MV-4-11 (cell line): ENCODE measurements at regions not wholly inside any gene's neighbourhood (a gene's known extent, or its start where the extent isn't known, plus 50 kb on each side); places are given as distances from the start of the nearest gene placed in this dataset.
A peak's percentile ranks its signal among the peaks of the same experiment; 100 is the strongest.

ENCODE experiments used
- DNase-seq: peaks from one replicate; lab custom pipeline; 2025; lab: John Stamatoyannopoulos, UW

DNA sequence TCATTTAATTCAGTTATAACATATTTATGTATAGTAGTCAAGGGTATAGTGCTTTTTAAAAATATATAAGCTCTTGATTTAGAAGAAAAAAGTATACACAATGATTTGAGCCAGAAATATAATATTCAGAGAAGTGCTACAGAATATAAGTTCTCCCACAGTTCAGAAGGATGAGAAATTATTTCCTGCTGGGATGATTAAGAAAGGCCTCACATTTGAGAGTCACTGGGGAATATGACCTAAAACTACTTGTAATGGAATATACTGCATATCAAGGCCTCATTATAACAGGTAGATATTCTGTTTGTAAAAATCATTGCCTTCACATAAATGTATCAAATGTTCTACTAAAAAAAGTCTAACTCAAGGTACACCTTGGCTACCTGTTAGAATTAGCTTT lies 203.5 kb downstream of the MBD2 start:
- DNase-seq, result no peak

DNA sequence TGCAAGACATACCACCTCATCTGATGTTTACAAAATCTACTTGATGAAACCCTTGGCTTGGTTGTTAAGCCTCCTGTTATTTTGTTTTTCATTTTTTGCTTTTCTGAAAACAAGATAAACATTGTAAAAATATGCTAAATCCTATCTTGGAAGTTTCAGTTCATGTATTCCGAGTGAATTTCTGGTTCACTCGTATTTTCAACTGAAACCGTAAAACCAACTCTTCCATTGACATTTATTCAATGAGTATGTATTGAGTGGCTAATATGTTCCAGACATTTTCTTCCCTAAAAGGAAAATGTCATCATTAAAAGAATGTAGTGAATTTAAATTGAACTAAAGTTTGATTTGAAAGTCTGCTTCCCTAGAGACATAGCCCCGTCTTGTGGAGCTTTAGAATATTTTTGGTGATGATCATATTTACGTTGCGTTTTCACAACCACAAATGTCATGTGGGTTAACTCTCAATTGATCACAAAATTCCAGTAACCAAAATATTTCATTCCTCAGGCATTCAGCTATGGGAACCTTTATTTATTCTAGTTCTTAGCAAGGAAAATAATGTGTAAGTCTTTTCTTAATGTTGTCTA lies 204.2 kb downstream of the MBD2 start:
- no peak for DNase-seq

DNA sequence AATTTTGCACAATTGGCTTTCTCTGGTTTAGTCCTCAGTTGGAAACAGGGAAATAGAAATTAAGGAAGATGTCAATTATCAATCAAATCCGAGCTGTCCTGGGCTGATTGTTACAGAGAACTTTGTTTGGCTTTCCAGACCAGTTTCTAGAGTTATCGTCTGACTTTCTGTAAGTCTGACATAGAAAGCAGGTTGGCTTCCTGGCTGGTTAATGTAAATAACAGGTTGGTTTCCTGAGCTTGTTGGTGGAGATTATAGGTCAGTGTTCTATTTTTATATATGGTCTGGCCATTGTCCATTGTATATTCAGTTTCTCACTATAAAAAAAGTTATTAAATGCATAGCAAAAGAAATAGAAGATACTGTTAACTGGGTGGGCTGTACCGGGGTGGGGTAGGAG lies 204.8 kb downstream of the MBD2 start:
- DNase-seq, result no peak

DNA sequence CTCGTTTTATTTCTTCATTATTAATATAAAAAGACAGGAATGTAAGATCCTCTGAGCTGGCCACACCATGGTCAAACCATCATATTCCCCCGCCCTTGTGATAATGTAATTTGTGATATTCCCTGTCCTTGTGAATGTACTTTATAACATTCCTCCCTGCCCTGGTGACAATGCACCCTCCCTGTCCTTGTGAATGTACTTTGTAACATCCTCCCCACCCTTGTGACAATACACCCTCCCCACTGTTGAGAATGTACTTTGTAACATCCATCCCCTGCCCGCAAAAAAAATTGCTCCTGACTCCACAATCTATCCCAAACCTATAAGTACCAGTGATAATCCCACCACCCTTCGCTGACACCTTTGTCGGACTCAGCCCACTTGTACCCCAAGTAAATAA lies 211.0 kb downstream of the MBD2 start:
- no peak for DNase-seq

DNA sequence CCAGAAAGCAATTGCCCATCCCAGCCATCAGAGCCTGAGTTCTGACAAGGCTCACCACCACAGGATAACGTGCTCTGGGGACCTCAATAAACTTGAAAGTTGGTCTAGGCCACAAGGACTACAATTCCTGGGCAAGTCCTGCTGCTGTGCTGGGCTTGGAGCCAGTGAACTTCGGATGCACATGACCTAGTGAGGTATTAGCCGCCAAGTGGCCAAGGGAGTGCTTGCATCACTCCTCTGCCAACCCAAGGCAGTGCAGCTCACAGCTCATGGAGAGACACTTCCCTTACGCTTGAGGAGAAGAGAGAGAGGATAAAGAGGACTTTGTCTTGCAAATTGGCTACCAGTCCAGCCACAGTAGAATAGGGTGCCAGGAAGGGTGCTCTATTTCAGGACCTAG lies 219.6 kb downstream of the MBD2 start:
- peak; percentile 51 for DNase-seq

DNA sequence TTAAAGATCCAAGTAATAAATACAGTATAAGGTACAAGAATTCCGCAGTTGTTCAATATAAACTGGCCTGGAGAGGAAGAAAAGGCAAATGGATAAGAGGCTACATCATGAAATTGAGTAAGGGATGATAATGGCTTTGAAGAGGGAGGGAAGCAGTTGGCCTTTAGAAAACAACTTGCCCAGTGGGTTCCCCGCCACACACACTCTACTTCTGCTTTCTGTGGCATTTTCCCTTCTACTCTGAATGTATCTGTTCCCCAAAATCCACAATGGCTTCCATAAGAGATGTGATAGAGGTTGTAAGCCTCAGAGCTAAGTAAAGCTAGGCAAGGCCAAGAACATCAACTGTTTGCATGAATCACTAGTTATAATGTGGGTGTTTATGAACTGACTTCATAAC lies 221.3 kb downstream of the MBD2 start:
- DNase-seq, result peak; percentile 91

DNA sequence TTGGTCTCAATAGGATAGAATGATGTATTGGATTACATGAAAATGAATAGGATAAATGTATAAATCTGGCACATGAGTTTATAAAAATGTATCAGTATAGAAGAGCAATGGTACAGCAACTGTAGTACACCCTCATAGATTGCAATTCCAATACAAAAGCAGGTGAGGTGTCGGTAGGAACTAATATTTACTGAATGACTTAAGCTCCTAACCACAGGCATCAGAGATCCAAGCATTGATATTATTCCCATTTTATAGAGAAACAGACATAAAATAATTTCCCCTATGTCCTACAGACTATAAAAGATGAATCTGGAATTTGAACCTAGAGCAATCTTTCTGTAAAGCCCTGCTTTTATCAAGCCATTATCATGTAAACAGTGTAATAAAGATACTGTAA lies 227.4 kb downstream of the MBD2 start:
- DNase-seq, result no peak

DNA sequence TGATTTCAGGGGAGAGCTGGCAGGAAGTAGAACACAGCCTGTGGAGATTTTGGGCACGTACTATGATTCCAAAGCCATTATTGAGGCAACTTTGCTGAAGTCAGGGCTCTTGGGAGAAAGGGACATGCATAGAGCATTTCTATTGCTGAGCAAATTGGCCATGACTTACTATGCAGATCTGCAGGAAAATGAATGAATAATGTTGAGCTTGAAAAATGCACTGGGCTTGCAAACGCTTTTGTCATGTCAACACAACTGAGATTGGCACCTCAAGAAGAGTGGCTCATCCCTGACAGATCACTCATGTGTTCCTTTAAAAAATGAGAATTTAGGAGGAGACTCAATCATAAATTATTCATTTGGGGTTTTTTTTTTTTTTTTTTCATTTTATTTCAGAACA lies 230.5 kb downstream of the MBD2 start:
- DNase-seq, result no peak

DNA sequence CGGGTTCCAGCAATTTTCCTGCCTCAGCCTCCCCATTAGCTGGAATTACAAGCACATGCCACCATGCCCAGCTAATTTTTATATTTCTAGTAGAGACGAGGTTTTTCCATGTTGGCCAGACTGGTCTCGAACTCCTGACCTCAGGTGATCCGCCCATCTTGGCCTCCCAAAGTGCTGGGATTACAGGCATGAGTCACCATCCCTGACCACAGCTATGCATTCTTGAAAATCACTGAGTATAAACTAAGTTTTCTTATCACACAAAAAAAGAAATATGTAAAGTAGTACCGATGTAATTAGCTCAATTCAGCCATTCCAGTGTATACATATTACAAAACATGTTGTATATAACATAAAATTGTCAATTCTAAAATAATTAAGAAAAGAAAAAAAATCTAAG lies 232.7 kb downstream of the MBD2 start:
- DNase-seq, result no peak

DNA sequence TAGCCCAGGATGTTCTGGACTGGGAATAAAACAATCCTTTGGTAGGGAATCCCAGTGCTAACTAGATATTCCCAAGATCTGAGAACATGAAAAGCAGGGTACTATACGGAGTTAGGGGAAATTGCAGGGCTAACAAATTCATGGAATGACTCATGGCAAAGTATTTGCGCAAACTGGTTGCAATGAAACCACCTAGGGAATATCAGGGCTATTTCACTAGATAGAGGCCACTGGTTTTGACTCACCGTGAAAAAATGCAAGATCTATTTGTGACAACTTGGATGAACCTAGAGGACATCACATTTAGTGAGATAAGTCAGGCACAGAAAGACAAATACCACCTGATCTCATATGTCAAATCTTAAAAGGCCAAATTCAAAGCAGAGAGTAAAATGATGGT lies 233.3 kb downstream of the MBD2 start:
- DNase-seq, result no peak

DNA sequence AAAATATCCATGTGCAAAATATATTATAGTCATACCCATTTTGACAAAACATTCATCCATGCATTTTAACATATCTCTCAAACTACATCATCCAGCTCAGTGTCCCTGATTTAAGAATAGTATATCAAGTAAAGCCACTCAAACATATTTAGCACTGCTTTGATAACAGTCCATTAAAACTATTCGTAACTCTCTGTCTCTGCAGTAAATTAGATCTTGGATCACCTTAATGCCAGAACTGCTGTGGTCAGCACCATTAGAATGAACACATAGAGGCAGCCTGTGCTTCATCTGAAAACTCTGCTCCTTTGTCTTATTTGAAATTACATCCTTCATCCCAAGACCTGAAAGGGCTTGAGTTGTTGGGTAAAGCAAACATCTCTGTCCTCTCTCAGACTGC lies 234.0 kb downstream of the MBD2 start:
- DNase-seq, result no peak

DNA sequence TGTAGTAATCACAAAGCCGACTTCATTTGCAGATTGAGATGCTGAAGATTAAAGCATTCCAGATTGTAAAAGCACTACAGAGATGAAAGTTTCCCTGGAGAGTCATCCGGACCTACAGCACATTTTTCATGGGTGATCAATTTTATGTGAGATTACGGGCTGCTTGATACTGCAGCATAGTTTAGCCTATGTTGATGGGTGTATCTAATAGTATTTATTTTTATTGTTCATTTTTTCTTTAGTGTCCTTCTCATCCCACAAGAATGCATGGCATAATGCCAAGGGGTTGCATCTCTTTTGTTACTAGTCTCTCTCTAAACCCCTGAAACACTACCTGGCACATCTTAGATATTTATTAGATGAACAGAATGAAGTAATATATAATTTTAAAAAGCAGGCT lies 240.4 kb downstream of the MBD2 start:
- no peak for DNase-seq

DNA sequence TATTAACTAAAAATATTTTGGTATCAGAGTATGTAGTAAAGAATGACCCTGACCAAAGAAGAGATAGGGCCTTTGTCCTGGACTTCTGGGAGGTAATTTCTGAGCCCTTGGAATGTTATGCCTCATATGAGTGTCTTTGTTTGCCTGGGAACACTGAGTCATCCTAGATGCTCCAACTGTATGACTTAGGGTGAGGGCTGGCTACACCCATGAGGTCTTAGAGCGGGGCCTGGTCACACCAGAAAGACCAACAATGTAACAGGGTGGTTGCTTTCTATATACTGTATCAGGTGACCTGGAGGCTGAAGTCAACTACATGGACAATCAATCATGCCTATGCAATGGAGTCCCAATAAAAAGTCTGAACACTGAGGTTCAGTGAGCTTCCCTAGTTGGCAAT lies 253.1 kb downstream of the MBD2 start:
- no peak for DNase-seq

DNA sequence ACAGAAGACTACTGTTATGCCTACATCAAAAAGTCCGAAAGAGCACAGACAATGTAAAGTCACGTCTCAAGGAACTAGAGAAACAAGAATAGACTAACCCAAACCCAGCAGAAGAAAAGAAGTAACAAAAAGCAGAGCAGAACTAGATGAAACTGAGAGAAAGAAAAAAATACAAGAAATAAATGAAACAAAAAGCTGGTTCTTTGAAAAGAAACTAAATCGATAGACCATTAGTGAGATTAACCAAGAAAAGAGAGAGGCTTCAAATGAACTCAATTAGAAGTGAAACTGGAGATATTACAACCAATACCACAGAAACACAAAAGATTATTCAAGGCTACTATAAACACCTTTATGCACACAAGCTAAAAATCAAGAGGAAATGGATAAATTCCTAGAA lies 271.8 kb downstream of the MBD2 start:
- DNase-seq, result no peak

DNA sequence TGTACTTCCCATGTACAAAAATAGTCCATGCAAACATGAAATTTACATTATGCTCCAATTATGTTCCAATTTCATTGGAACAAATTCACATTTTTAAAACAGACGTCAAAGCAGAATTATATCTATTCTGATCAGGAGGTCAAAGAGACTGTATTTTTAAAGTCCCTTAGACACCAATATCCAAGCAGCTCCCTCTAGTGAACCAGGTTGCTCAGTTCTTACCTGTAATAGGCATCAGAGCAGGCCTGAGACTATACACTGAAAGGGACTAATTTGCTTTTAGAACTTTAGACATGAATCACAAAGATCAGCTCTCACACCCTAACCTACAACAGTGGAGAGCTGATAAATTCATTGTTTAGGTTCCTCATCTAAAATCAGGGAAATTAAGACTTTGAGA lies 273.9 kb downstream of the MBD2 start:
- no peak for DNase-seq

DNA sequence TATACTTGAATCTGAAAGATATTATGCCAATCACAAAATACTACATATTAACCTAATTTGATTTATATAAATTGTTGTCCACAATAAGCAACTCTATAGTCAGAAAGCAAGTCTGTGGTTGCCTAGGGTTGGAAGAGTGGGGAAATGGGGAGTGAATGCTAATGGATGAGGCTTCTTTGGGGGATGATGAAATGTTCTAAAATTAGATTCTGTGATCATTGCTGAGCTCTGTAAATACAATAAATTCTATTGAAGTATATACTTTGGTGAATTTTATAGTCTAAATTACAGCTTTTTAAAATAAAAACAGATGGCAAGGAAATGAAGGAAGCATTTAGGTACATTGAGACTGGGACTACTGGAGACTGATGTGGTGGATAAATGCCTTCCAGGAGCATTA lies 275.5 kb downstream of the MBD2 start:
- DNase-seq, result no peak

DNA sequence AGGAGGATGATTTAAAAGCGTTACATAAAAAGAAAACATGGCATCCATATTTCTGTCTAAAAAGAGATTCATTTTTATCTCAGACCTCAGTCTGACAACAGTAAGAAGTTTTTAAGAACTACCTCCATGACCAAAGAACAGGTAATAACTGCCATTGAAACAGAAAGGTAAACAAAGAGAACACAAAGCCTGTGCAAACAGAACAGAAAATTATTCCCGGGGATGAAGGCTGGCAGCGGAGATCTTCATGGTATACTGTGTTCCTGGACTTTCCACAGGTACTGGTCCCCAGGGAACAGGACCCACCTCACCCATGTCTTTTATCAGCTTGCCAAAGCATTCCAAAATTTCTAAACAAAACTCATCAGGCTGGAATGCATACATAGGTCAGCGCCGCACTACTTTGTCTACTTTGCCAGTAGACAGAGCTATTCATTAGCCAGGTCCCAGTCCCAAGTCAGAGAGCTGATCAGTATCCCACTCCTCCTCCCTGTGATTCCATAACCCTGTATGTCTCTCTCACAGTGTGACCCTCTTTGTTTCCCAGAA lies 277.3 kb downstream of the MBD2 start:
- DNase-seq, result no peak

DNA sequence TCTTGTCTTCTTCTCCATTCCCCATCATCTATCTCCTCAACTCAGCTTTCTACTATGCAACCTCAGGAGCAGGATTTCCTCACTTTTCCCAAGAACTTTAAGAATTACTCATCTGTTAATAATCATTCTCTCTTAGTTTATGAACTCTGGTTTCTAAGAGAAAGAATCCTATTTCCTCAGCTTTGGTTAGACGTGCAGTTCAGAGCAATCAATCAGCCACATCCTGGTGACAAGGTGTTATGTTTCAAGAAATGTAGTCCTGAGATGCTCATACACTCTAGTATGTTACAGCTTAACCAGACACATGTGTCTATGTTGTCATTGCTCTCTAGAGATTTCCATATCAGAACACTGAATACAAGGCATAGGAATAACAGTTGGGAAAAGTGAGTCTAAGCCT lies 277.9 kb downstream of the MBD2 start:
- no peak for DNase-seq

DNA sequence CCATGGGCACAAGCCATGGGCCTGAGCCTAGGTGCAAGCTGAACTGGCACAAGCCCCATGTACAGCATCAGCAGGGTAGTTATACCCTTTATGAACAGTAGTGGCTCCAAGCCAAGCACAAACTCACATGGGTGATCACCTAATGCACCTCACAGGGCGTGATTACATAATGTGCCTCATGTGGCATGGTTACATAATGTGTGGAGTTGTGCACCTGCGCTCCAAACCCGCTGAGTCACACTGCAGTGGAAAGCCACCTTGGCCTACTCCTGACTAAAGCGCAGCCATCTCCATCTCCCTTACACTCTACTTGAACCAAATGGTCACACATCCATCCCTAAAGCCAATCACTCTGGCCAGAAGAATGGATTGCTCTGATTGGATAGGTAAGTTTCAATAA lies 279.7 kb downstream of the MBD2 start:
- DNase-seq, result no peak

DNA sequence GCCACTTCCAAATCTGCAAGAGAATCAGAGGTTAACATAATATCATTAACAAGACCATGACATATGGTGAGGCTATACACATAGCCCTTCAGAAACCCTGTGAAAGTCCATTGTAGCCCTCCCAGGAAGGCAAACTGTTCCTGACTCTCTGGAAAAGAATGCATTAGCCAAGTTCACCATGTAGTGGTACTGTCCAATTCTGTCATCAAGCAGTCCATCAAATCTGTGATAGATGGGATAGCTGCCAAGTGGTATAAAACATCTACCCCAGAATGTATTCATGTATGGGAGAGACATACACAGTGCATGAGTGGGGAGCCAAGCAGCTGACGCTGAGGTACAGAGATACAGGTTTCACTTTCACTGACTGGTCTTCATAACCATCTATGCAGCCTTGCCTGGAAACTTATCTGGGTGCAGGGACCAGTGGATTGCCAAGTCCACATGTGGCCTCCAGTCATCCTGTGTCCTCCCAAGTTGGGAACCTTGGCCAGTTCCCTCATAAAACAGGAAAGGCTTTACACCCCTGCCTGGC lies 281.1 kb downstream of the MBD2 start:
- DNase-seq, result no peak

DNA sequence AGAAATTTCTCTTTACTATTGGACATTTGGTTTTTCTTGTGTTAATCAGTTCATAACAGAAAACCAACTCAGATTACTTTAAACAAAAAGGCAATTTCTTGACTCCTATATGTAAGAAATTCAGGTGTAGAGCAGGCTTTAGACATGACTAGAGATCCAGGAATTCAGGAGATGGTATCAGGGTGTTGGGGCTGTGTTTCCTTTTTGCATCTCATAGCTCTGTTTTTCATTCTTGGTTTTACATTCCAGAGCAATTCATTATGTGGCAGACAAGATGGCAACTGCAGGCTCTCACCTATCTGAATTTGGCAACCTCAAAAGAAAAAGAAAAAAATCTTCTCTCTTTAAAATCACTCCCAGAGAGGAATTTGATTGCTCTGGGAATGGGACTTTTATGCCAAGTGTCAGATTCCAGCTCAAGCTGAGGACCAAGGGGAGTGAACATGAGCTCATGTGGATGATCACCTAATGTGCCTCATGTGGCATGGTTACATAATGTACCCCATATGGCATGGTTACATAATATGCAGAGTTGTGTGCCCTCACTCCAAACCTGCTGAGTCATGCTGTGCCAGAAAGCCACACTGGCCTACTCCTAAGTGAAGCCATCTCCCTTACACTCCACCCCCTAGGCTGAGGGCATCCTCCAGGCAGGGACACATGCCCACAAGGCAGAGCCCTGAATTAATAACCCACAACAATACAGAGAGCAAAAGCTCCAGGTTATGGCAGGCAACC lies 282.7 kb downstream of the MBD2 start:
- peak; percentile 48 for DNase-seq

DNA sequence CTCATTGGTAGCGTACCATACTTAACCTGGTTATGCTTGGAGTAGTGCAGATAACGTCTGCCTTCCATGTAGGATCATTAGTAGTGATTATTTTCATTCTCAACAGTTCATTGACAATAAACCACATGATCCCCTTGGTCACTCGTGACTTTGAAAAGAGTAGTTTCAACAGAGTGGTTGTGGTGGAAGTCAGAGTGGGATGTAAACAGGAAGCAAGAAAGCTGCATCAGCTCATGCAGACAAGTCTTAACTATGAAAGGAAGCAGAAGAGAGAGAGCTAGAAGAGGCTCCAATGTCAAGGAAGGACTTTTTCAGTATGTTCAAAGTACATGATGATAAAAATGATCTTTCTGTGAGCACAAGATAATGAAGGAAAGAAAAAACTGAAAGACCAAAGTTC lies 287.4 kb downstream of the MBD2 start:
- DNase-seq, result peak; percentile 12

DNA sequence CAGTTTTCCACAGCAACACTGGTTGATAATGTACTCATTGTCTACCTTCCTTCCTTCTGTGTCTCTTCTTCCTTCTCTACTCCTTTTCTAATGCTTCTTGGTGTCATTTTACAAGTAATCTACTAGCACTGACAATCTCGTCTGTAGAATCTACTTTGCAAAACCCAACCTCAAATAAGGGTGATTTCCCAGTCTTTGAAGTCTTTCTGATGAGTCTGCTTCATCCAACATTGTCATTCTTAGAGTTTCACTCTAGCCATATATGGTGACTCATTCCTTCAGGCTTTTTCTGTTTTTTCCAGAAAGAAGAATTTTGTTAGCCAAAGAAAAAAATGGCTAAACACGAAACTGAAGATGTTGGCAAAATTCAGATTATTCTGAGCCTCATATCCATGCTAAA lies 288.7 kb downstream of the MBD2 start:
- DNase-seq, result no peak

DNA sequence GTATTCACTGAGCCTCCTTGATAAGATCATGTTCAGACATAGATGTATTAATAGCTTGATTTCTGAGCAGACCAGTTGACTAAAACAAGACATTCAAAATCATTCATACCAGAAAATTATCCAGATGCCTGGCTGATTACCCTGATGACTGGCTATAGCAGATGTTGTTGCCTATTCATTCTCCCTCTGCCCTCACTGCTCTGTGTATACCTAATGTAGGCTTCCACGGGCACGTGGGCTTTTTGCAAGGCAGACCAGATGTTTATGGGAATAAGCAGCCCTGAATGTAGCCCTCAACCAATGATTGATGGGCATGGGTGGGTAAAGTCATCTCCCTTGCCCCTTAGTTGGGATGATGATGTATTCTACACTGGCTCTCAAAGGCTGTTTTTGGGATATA lies 289.1 kb downstream of the MBD2 start:
- DNase-seq, result no peak
